ENCODE measurements at regions not wholly inside any gene's neighbourhood (a gene's known extent, or its start where the extent isn't known, plus 50 kb on each side); places are given as distances from the start of the nearest gene placed in this dataset.

- no peak overlapping the region for H3K4me3 ChIP-seq (ENCODE audit: low read length in 2 of 2)
- H3K18ac ChIP-seq (ENCODE audit: low read length): no peak overlapping the region
- no peaks in the 10 kb centered on the region for H3K9me3 ChIP-seq (replicated peaks in 1 of 2; ENCODE audit: control insufficient read depth in 2 of 2, insufficient read depth in 1 of 2, low read depth in 1 of 2, low read length in 2 of 2)
- H3K36me3 ChIP-seq (replicated peaks in 1 of 2; ENCODE audit: control insufficient read depth in 2 of 2, insufficient read depth in 2 of 2, low read length in 2 of 2): no peaks in the 10 kb centered on the region
- no peak overlapping the region for H3K4me2 ChIP-seq (ENCODE audit: insufficient read depth, low read length, poor library complexity, severe bottlenecking)
- peak overlapping the region; percentile 41 for H2BK12ac ChIP-seq (ENCODE audit: low read length)
- no peak for DNase-seq (ENCODE audit: low spot score)
- no peak overlapping the region for H2AFZ ChIP-seq (ENCODE audit: low read length)
- H4K91ac ChIP-seq (ENCODE audit: low read depth, low read length, poor library complexity): no peak overlapping the region
- no peak overlapping the region for H3K27ac ChIP-seq (replicated peaks; ENCODE audit: low read length)
- H3K14ac ChIP-seq (ENCODE audit: low read length): peak overlapping the region; percentile 71
- H2BK5ac ChIP-seq (ENCODE audit: low read length): no peak overlapping the region
- no peak overlapping the region for H3K23ac ChIP-seq (ENCODE audit: low read depth, low read length, poor library complexity)
- no CpG with 5 or more reads among the region's 17 CpGs for WGBS, 2 donors (ENCODE audit: extremely low coverage in 2 of 2, insufficient read length in 2 of 2, insufficient replicate concordance in 1 of 2)
- H2BK15ac ChIP-seq (ENCODE audit: low read length): no peak overlapping the region
- H3K4ac ChIP-seq (ENCODE audit: low read length): no peak overlapping the region
- no peaks in the 10 kb centered on the region for H3K4me1 ChIP-seq (ENCODE audit: control insufficient read depth in 2 of 2, insufficient read depth in 1 of 2, low read depth in 1 of 2, low read length in 2 of 2)
- H4K8ac ChIP-seq (ENCODE audit: low read depth, low read length): no peak overlapping the region
- no peak overlapping the region for H2AK5ac ChIP-seq (ENCODE audit: low read depth, low read length)
- no peak overlapping the region for H2BK120ac ChIP-seq (ENCODE audit: low read depth, low read length)
- no peaks in the 10 kb centered on the region for H3K27me3 ChIP-seq (ENCODE audit: control insufficient read depth in 3 of 3, insufficient read depth in 3 of 3, low read depth in 1 of 3, low read length in 3 of 3)
- no peak overlapping the region for H3K9ac ChIP-seq (ENCODE audit: low read depth, low read length, poor library complexity)
- no peaks in the 10 kb centered on the region for H3K79me1 ChIP-seq (ENCODE audit: low read depth, low read length)
These were observed 95.0 kb upstream of the PPP2R5A start for GRCh38 chr1:212190169-212190568.

- Histone ChIP-seq H4K91ac (ENCODE audit: low read depth, low read length, poor library complexity) (no peak overlapping the region), H3K79me1 (ENCODE audit: low read depth, low read length) (no peaks in the 10 kb centered on the region), H2AK5ac (ENCODE audit: low read depth, low read length) (no peak overlapping the region), H3K4me3 (ENCODE audit: low read length in 2 of 2) (no peak overlapping the region), H2BK5ac (ENCODE audit: low read length) (no peak overlapping the region), H3K27ac (replicated peaks; ENCODE audit: low read length) (no peak overlapping the region), H2BK120ac (ENCODE audit: low read depth, low read length) (no peak overlapping the region), H3K4me2 (ENCODE audit: insufficient read depth, low read length, poor library complexity, severe bottlenecking) (no peak overlapping the region), H3K27me3 (ENCODE audit: control insufficient read depth in 3 of 3, insufficient read depth in 3 of 3, low read depth in 1 of 3, low read length in 3 of 3) (no peaks in the 10 kb centered on the region), H4K8ac (ENCODE audit: low read depth, low read length) (no peak overlapping the region), H3K14ac (ENCODE audit: low read length) (no peak overlapping the region), H2BK12ac (ENCODE audit: low read length) (no peak overlapping the region), H3K23ac (ENCODE audit: low read depth, low read length, poor library complexity) (no peak overlapping the region), H3K4ac (ENCODE audit: low read length) (no peak overlapping the region), H3K4me1 (ENCODE audit: control insufficient read depth in 2 of 2, insufficient read depth in 1 of 2, low read depth in 1 of 2, low read length in 2 of 2) (no peaks in the 10 kb centered on the region), H2AFZ (ENCODE audit: low read length) (no peak overlapping the region), H3K18ac (ENCODE audit: low read length) (no peak overlapping the region), H3K9me3 (replicated peaks in 1 of 2; ENCODE audit: control insufficient read depth in 2 of 2, insufficient read depth in 1 of 2, low read depth in 1 of 2, low read length in 2 of 2) (no peaks in the 10 kb centered on the region), H2BK15ac (ENCODE audit: low read length) (no peak overlapping the region), H3K9ac (ENCODE audit: low read depth, low read length, poor library complexity) (no peak overlapping the region), H3K36me3 (replicated peaks in 1 of 2; ENCODE audit: control insufficient read depth in 2 of 2, insufficient read depth in 2 of 2, low read length in 2 of 2) (no peaks in the 10 kb centered on the region)
- no CpG with 5 or more reads among the region's 2 CpGs for WGBS, 2 donors (ENCODE audit: extremely low coverage in 2 of 2, insufficient read length in 2 of 2, insufficient replicate concordance in 1 of 2)
- no peak for DNase-seq (ENCODE audit: low spot score)
These were observed 92.8 kb upstream of the PPP2R5A start for GRCh38 chr1:212192261-212192998.

- H3K79me1 ChIP-seq (ENCODE audit: low read depth, low read length): no peaks in the 10 kb centered on the region
- no peak overlapping the region for H3K4me3 ChIP-seq (ENCODE audit: low read length in 2 of 2)
- no peaks in the 10 kb centered on the region for H3K4me1 ChIP-seq (ENCODE audit: control insufficient read depth in 2 of 2, insufficient read depth in 1 of 2, low read depth in 1 of 2, low read length in 2 of 2)
- no peak overlapping the region for H2BK5ac ChIP-seq (ENCODE audit: low read length)
- H3K23ac ChIP-seq (ENCODE audit: low read depth, low read length, poor library complexity): no peak overlapping the region
- no peaks in the 10 kb centered on the region for H3K27me3 ChIP-seq (ENCODE audit: control insufficient read depth in 3 of 3, insufficient read depth in 3 of 3, low read depth in 1 of 3, low read length in 3 of 3)
- H2AFZ ChIP-seq (ENCODE audit: low read length): no peak overlapping the region
- H2BK12ac ChIP-seq (ENCODE audit: low read length): no peak overlapping the region
- no peak overlapping the region for H4K8ac ChIP-seq (ENCODE audit: low read depth, low read length)
- H2BK15ac ChIP-seq (ENCODE audit: low read length): no peak overlapping the region
- no CpG with 5 or more reads among the region's 3 CpGs for WGBS, 2 donors (ENCODE audit: extremely low coverage in 2 of 2, insufficient read length in 2 of 2, insufficient replicate concordance in 1 of 2)
- no peak overlapping the region for H4K91ac ChIP-seq (ENCODE audit: low read depth, low read length, poor library complexity)
- H3K18ac ChIP-seq (ENCODE audit: low read length): no peak overlapping the region
- H3K36me3 ChIP-seq (replicated peaks in 1 of 2; ENCODE audit: control insufficient read depth in 2 of 2, insufficient read depth in 2 of 2, low read length in 2 of 2): no peaks in the 10 kb centered on the region
- H3K4me2 ChIP-seq (ENCODE audit: insufficient read depth, low read length, poor library complexity, severe bottlenecking): no peak overlapping the region
- no peak for DNase-seq (ENCODE audit: low spot score)
- H2BK120ac ChIP-seq (ENCODE audit: low read depth, low read length): no peak overlapping the region
- H3K9ac ChIP-seq (ENCODE audit: low read depth, low read length, poor library complexity): no peak overlapping the region
- no peak overlapping the region for H3K27ac ChIP-seq (replicated peaks; ENCODE audit: low read length)
- no peak overlapping the region for H3K4ac ChIP-seq (ENCODE audit: low read length)
- no peaks in the 10 kb centered on the region for H3K9me3 ChIP-seq (replicated peaks in 1 of 2; ENCODE audit: control insufficient read depth in 2 of 2, insufficient read depth in 1 of 2, low read depth in 1 of 2, low read length in 2 of 2)
- H2AK5ac ChIP-seq (ENCODE audit: low read depth, low read length): no peak overlapping the region
- no peak overlapping the region for H3K14ac ChIP-seq (ENCODE audit: low read length)
These were observed 88.9 kb upstream of the PPP2R5A start for GRCh38 chr1:212196355-212196754.

GRCh38 chr1:212201461-212201860 is 83.7 kb upstream of the PPP2R5A start:
- Histone ChIP-seq H2AK5ac (ENCODE audit: low read depth, low read length) (no peak overlapping the region), H2BK12ac (ENCODE audit: low read length) (no peak overlapping the region), H3K4ac (ENCODE audit: low read length) (no peak overlapping the region), H2AFZ (ENCODE audit: low read length) (no peak overlapping the region), H4K8ac (ENCODE audit: low read depth, low read length) (no peak overlapping the region), H3K36me3 (replicated peaks in 1 of 2; ENCODE audit: control insufficient read depth in 2 of 2, insufficient read depth in 2 of 2, low read length in 2 of 2) (no peaks in the 10 kb centered on the region), H3K4me2 (ENCODE audit: insufficient read depth, low read length, poor library complexity, severe bottlenecking) (no peak overlapping the region), H2BK15ac (ENCODE audit: low read length) (no peak overlapping the region), H3K27ac (replicated peaks; ENCODE audit: low read length) (no peak overlapping the region), H3K9ac (ENCODE audit: low read depth, low read length, poor library complexity) (no peak overlapping the region), H3K4me1 (ENCODE audit: control insufficient read depth in 2 of 2, insufficient read depth in 1 of 2, low read depth in 1 of 2, low read length in 2 of 2) (peaks cover 0 to 2% of the 10 kb centered on the region in 2 donors), H3K79me1 (ENCODE audit: low read depth, low read length) (no peaks in the 10 kb centered on the region), H3K27me3 (ENCODE audit: control insufficient read depth in 3 of 3, insufficient read depth in 3 of 3, low read depth in 1 of 3, low read length in 3 of 3) (no peaks in the 10 kb centered on the region), H3K4me3 (ENCODE audit: low read length in 2 of 2) (no peak overlapping the region), H3K18ac (ENCODE audit: low read length) (no peak overlapping the region), H2BK5ac (ENCODE audit: low read length) (no peak overlapping the region), H3K14ac (ENCODE audit: low read length) (no peak overlapping the region), H4K91ac (ENCODE audit: low read depth, low read length, poor library complexity) (no peak overlapping the region), H2BK120ac (ENCODE audit: low read depth, low read length) (no peak overlapping the region), H3K23ac (ENCODE audit: low read depth, low read length, poor library complexity) (no peak overlapping the region), H3K9me3 (replicated peaks in 1 of 2; ENCODE audit: control insufficient read depth in 2 of 2, insufficient read depth in 1 of 2, low read depth in 1 of 2, low read length in 2 of 2) (no peaks in the 10 kb centered on the region)
- no CpG with 5 or more reads among the region's 3 CpGs for WGBS, 2 donors (ENCODE audit: extremely low coverage in 2 of 2, insufficient read length in 2 of 2, insufficient replicate concordance in 1 of 2)
- DNase-seq (ENCODE audit: low spot score): no peak

Data from neuronal stem cell (in vitro differentiated cells).